GM12878 (cell line): ENCODE measurements at regions not wholly inside any gene's neighbourhood (a gene's known extent, or its start where the extent isn't known, plus 50 kb on each side); places are given as distances from the start of the nearest gene placed in this dataset.

Experiments
- ATAC-seq: fragments of 200-7000 bp; cut with Tn5 transposase; 3 replicates; pipeline ENCODE4 v1.9.1; 2020; ENCODE audit warnings: mild to moderate bottlenecking, moderate library complexity
- BruUV-seq: library from RNA; stranded (reverse); fragments of 400-500 nt; replicated peaks from 2 replicates; lab custom pipeline; 2021; lab: Mats Ljungman, UMichigan
- CTCF ChIA-PET: fragments of 300-600 bp; sonication (Branson Sonifier 250); formaldehyde crosslinking; extraction: SDS; loops from one replicate; lab custom pipeline; 2021; ENCODE audit warnings: inconsistent platforms; lab: Yijun Ruan, JAX
- POLR2A ChIA-PET: fragments of 350-600 bp; formaldehyde crosslinking; extraction: SDS; loops from one replicate; lab custom pipeline; 2021; ENCODE audit warnings: inconsistent platforms; lab: Charles Lee
- RAD21 ChIA-PET: fragments of 300-600 bp; sonication (Branson Sonifier 250); formaldehyde crosslinking; loops from one replicate; lab custom pipeline; 2023; ENCODE audit warnings: antibody characterized with exemption; ENCODE audit not compliant: unreplicated experiment; lab: Charles Lee
- SMC1A ChIA-PET: fragments of 300-600 bp; sonication (Branson Sonifier 250); formaldehyde crosslinking; loops from one replicate; lab custom pipeline; 2023; ENCODE audit not compliant: unreplicated experiment, uncharacterized antibody; lab: Charles Lee
- DNase-seq: peaks from one replicate; pipeline ENCODE4 v3.0.0-alpha.2; 2011; ENCODE audit warnings: low read depth, low spot score
- FAIRE-seq: peaks from 3 replicates; lab custom pipeline; 2011; peaks lifted over from hg19 to GRCh38; lab: Jason Lieb, UNC
- H2AFZ ChIP-seq: 2 replicates; pipeline ENCODE4 v1.6.0; 2011; ENCODE audit warnings: low read depth, low read length, control low read depth; ENCODE audit not compliant: control insufficient read depth
- H3K27ac ChIP-seq: 2 replicates; pipeline ENCODE4 v1.5.1; 2011; ENCODE audit warnings: control low read depth; ENCODE audit not compliant: control insufficient read depth, insufficient read depth
- H3K27me3 ChIP-seq, 2 experiments: replicated peaks in 1 of 2; 2 replicates each; pipeline versions ENCODE4 v1.6.0 to v1.6.1; 2011; ENCODE audit warnings: low read length in 1 of 2; ENCODE audit not compliant: control insufficient read depth in 2 of 2, insufficient read depth in 2 of 2
- H3K36me3 ChIP-seq, 2 experiments: 2 replicates each; pipeline ENCODE4 v1.5.1; 2011; ENCODE audit warnings: low read length in 1 of 2; ENCODE audit not compliant: control insufficient read depth in 2 of 2, insufficient read depth in 2 of 2
- H3K4me1 ChIP-seq: 2 replicates; pipeline ENCODE4 v1.6.1; 2011; ENCODE audit warnings: mild to moderate bottlenecking, low read length, moderate library complexity, mixed read lengths; ENCODE audit not compliant: control insufficient read depth, insufficient read depth
- H3K4me2 ChIP-seq: 2 replicates; pipeline ENCODE4 v1.6.0; 2011; ENCODE audit warnings: control low read depth; ENCODE audit not compliant: control insufficient read depth, insufficient read depth
- H3K4me3 ChIP-seq: fragments of 200-600 bp; sonication (generic); 2 replicates; pipeline ENCODE4 v1.5.1; 2016
- H3K79me2 ChIP-seq: 2 replicates; pipeline ENCODE4 v1.6.0; 2011; ENCODE audit warnings: low read length; ENCODE audit not compliant: control insufficient read depth, insufficient read depth
- H3K9ac ChIP-seq: 2 replicates; pipeline ENCODE4 v1.8.0; 2011; ENCODE audit warnings: low read length, control low read depth, mixed read lengths; ENCODE audit not compliant: control insufficient read depth, insufficient read depth
- H3K9me3 ChIP-seq: replicated peaks from 3 replicates; pipeline ENCODE4 v1.5.1; 2011; ENCODE audit warnings: mild to moderate bottlenecking, low read length; ENCODE audit not compliant: control insufficient read depth, insufficient read depth
- H4K20me1 ChIP-seq: 2 replicates; pipeline ENCODE4 v1.6.0; 2011; ENCODE audit not compliant: control insufficient read depth, insufficient read depth
- ATF7 ChIP-seq: fragments of 450-650 bp; IDR thresholded peaks from 2 replicates; pipeline ENCODE4 v1.6.1; 2016; ENCODE audit warnings: low read depth, mild to moderate bottlenecking
- CBFB ChIP-seq: IDR thresholded peaks from 2 replicates; pipeline ENCODE4 v1.6.1; 2016; ENCODE audit warnings: antibody characterized with exemption, low read depth
- CBX5 ChIP-seq: sonication (generic); IDR thresholded peaks from 2 replicates; pipeline ENCODE4 v1.6.1; 2016; ENCODE audit warnings: low read depth, moderate library complexity, mild to moderate bottlenecking, inconsistent platforms
- CREM ChIP-seq: IDR thresholded peaks from 2 replicates; pipeline ENCODE4 v1.6.1; 2014; ENCODE audit warnings: antibody characterized with exemption, low read depth
- EGR1 ChIP-seq, 2 experiments: IDR thresholded peaks; 1 replicate in 1 of 2; 2 replicates in 1 of 2; pipeline ENCODE4 v1.6.1; 2011 to 2012; ENCODE audit warnings: low read depth in 2 of 2, low read length in 2 of 2, borderline replicate concordance in 1 of 2, mild to moderate bottlenecking in 1 of 2, moderate library complexity in 1 of 2
- ESRRA ChIP-seq: IDR thresholded peaks from 2 replicates; pipeline ENCODE4 v1.6.1; 2012; ENCODE audit warnings: mild to moderate bottlenecking, low read length, improper control_type of control experiment
- FOS ChIP-seq: IDR thresholded peaks from 3 replicates; pipeline ENCODE4 v1.6.1; 2011; ENCODE audit warnings: borderline replicate concordance; ENCODE audit not compliant: insufficient read length; ENCODE audit errors: extremely low read depth
- FOXK2 ChIP-seq: fragments of 450-650 bp; IDR thresholded peaks from 2 replicates; pipeline ENCODE4 v1.6.1; 2017; ENCODE audit warnings: mild to moderate bottlenecking, moderate library complexity
- HCFC1 ChIP-seq: fragments of 150-350 bp; IDR thresholded peaks from 2 replicates; pipeline ENCODE4 v1.6.1; 2014; ENCODE audit warnings: low read length
- IKZF2 ChIP-seq, 2 experiments: fragments of 450-650 bp; IDR thresholded peaks; 2 replicates each; pipeline ENCODE4 v1.6.1; 2017; ENCODE audit warnings: mild to moderate bottlenecking in 2 of 2, moderate library complexity in 2 of 2
- MTA3 ChIP-seq: IDR thresholded peaks from 2 replicates; pipeline ENCODE4 v1.6.1; 2012; ENCODE audit warnings: low read length, inconsistent platforms, borderline replicate concordance
- NKRF ChIP-seq: fragments of 450-650 bp; conservative IDR thresholded peaks from 2 replicates; pipeline ENCODE4 v1.6.1; 2017; ENCODE audit warnings: mild to moderate bottlenecking, moderate library complexity
- NRF1 ChIP-seq: conservative IDR thresholded peaks from 2 replicates; pipeline ENCODE4 v1.6.1; 2011; ENCODE audit warnings: mild to moderate bottlenecking, low read depth, low read length, improper control_type of control experiment
- PAX8 ChIP-seq: fragments of 450-650 bp; IDR thresholded peaks from 2 replicates; pipeline ENCODE4 v1.6.1; 2017; ENCODE audit warnings: mild to moderate bottlenecking, moderate library complexity
- RELB ChIP-seq: fragments of 450-650 bp; IDR thresholded peaks from 2 replicates; pipeline ENCODE4 v1.6.1; 2017; ENCODE audit warnings: low read depth, mild to moderate bottlenecking, moderate library complexity
- TCF12 ChIP-seq: IDR thresholded peaks from 2 replicates; pipeline ENCODE4 v1.6.1; 2011; ENCODE audit warnings: low read depth, mild to moderate bottlenecking, low read length
- ZNF274 ChIP-seq: IDR thresholded peaks from one replicate; pipeline ENCODE4 v1.8.0; 2011; ENCODE audit not compliant: insufficient read length, insufficient read depth
- in situ Hi-C: fragments of 300-500 bp; cut with MboI; formaldehyde crosslinking; loops from 9 replicates; pipeline ENCODE4 v1.14.3; 2018; ENCODE audit warnings: mixed read lengths
- intact Hi-C: fragments of 100-400 bp; cut with micrococcal nuclease; formaldehyde crosslinking; loops from one replicate; pipeline ENCODE4 v1.14.2; 2022; ENCODE audit not compliant: unreplicated experiment
- TF ChIP-seq, protein P1 (sequence below): IDR thresholded peaks from 2 replicates; pipeline ENCODE4 v1.6.1; 2012; ENCODE audit warnings: low read depth, low read length, improper control_type of control experiment

DNA sequence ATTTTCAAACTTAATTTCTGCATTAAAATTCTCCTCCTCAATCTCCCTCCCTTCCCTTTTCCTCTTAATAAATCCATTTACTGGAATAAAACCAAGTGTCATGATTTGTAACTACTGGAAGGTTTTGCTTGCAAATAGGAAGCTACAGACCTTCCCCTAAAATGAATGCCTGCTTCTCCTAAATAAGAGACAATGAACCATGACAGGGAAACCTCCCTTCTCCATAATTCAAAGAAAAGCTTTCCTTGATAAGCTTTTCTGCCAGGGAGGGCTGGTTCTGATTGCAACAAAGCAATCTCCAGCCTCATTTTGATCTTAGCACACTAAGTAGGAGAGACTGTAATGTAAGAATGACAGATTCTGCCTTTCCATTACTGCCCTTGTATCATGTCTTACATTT, 111.0 kb upstream of the CDH20 start:
- H3K4me1 ChIP-seq: no peaks in the 10 kb centered on the region
- POLR2A ChIA-PET: no interaction called here
- no peaks in the 10 kb centered on the region for H3K27me3 ChIP-seq
- H3K36me3 ChIP-seq: no peaks in the 10 kb centered on the region
- DNase-seq (no peak), FAIRE-seq (no peak), ATAC-seq (no peak)
- intact Hi-C loops: no loop called here
- SMC1A ChIA-PET: no interaction called here
- no peaks in the 10 kb centered on the region for H4K20me1 ChIP-seq
- H2AFZ ChIP-seq: no peak overlapping the region
- H3K4me3 ChIP-seq: no peak overlapping the region
- in situ Hi-C loops: no loop called here
- H3K79me2 ChIP-seq: no peaks in the 10 kb centered on the region
- CTCF ChIA-PET: no interaction called here
- no peak overlapping the region for H3K27ac ChIP-seq
- no peaks in the 10 kb centered on the region for H3K9me3 ChIP-seq
- TF ChIP-seq ATF7 (no peak), IKZF2 (IDR thresholded peaks at IDR 0.05) (no peak), MTA3 (no peak), ESRRA (no peak), NKRF (no peak)
- TF ChIP-seq, all 136 proteins: peak for 0
- RAD21 ChIA-PET: no interaction called here
- H3K9ac ChIP-seq: no peak overlapping the region
- no peak overlapping the region for H3K4me2 ChIP-seq
- no TSS peak for BruUV-seq

- ATAC-seq (no peak), FAIRE-seq (no peak), DNase-seq (no peak)
- no peaks in the 10 kb centered on the region for H3K9me3 ChIP-seq
- ChIA-PET CTCF (no interaction called here), SMC1A (no interaction called here), POLR2A (no interaction called here), RAD21 (no interaction called here)
- no peaks in the 10 kb centered on the region for H3K79me2 ChIP-seq
- H3K4me3 ChIP-seq: no peak overlapping the region
- no peak overlapping the region for H3K9ac ChIP-seq
- no peaks in the 10 kb centered on the region for H3K27me3 ChIP-seq
- H3K4me2 ChIP-seq: no peak overlapping the region
- H3K4me1 ChIP-seq: no peaks in the 10 kb centered on the region
- no peak overlapping the region for H2AFZ ChIP-seq
- intact Hi-C loops: no loop called here
- H3K27ac ChIP-seq: no peak overlapping the region
- TF ChIP-seq FOXK2: no peak
- no peak for TF ChIP-seq CBX5
- TF ChIP-seq EGR1 (IDR thresholded peaks at IDR 0.05; ENCODE audit: borderline replicate concordance in 1 of 2, low read depth in 2 of 2, low read length in 2 of 2): no peak
- no peak for TF ChIP-seq ZNF274
- TF ChIP-seq CREM: no peak
- no peak for TF ChIP-seq HCFC1
- TF ChIP-seq CBFB: no peak
- no peak for TF ChIP-seq PAX8
- TF ChIP-seq TCF12: no peak
- no peak for TF ChIP-seq NRF1
- TF ChIP-seq, protein P1, sequence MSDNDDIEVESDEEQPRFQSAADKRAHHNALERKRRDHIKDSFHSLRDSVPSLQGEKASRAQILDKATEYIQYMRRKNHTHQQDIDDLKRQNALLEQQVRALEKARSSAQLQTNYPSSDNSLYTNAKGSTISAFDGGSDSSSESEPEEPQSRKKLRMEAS: no peak
- no peak for TF ChIP-seq FOS
- no peak for TF ChIP-seq RELB
- in situ Hi-C loops: no loop called here
- no TSS peak for BruUV-seq
- H4K20me1 ChIP-seq: no peaks in the 10 kb centered on the region
- no peaks in the 10 kb centered on the region for H3K36me3 ChIP-seq
These were observed 107.9 kb upstream of the CDH20 start for GRCh38 chr18:61225336-61225735.
